Fibroblast of skin of right biceps (primary cell): ENCODE measurements at regions not wholly inside any gene's neighbourhood (a gene's known extent, or its start where the extent isn't known, plus 50 kb on each side); places are given as distances from the start of the nearest gene placed in this dataset.
"Not testable (repeated sequence)": the region's sequence is repeated elsewhere in the genome, so short reads cannot be mapped to it uniquely, and the experiment has no call there.

Experiments used
- DNase-seq: peaks from one replicate; pipeline ENCODE4 v3.0.0-alpha.2; 2013

DNA sequence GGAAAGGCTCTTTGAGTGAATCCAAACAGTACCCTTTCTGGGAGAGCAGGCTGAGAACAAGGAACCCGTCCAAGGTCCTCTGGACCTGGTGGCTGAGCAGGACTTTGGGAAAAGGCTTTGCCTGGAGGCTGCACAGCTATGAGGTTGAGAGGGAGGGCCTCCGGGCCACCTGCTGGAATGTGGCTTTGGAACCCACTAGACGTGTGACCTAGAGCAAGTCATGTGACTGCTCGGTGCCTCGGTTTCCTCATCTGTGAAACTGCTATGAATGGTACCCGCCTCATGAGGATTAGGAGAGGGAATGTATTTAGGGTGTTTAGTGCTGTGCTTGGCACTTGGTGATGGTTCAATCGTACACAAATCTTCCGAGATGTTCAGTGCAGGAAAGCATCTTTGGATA is 50.4 kb downstream of the HAPSTR1 start:
- no peak for DNase-seq

DNA sequence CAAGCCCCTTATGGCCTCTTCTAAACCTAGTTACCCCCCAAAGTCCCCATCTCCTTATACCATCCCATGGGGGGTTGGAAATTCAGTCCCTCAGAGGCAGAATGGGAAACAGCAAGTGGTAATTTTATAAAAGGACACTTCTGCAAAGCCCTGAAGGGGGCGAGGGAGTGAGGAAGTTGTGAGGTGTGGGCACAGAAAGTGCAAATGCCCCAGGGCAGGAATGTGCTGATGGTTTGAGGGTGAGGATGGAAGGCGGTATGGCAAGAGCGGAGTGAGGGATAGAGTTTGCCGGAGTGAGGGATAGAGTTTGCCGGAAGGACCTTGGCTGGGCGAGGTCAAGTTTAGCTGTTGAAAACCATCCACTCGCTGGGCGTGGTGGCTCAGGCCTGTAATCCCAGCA is 52.7 kb downstream of the HAPSTR1 start:
- DNase-seq = no peak

DNA sequence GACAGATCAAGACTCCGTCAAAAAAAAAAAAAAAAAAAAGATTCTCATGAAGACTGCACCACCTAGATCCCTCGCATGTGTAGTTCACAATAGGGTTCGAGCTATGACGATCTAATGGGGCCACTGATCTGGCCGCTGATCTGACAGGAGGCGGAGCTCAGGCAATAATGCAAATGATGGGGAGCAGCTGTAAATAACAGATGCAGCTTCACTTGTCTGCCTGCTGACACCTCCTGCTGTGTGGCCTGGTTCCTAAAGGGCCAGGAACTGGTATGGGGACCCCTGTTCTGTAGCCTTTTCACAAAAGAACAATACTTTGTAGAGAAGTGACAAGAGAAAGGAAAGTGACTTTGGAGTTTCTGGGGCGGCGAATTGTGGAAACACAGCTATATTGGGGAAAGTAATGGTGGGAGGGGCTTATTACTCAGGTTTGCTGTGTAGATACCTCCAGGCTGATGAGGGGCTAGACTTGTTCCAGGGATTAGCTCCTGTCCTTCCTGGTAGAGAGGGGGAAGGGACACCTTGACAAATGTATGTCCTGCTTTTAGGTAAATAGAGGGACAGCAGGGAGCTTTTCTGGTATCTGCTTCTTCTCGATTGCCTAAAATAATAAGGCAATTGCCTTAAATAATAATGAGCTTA is 57.1 kb downstream of the HAPSTR1 start:
- DNase-seq = no peak

DNA sequence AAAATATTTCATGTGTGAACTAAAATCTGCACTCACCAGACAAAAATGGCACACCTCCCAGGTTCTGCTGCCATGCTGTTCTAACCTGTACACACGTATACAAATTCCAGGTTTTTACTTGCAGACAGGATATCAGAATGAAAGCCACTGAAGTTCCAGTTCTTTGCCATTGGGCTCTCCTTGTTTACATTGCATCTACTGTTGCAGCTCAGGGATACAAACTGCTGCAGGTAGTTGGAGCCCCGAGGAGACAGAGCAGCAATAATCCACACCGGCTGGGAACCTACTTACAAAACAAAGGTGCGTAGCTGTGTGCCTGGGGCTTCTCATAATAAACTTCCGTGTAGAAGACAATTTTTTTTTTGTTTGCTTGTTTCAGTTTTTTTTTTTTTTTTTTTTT is 59.6 kb downstream of the HAPSTR1 start:
- no peak for DNase-seq

DNA sequence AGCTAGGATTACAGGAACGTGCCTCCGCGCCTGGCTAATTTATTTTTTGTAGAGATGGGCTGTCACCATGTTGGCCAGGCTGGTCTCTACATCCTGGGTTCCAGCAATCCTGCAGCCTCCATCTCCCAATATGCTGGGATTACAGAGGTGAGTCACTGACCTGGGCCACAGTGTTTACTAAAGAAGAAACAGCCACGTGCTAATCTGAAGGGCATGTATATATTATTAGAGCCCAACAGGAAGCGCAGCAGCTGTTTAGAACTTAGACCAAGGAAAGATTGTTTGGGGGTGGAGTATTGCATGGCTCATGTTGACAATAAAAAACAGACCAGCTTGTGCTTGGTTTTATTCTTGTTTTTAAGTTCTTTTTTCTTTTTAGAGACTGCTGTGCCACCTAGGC is 60.2 kb downstream of the HAPSTR1 start:
- DNase-seq = peak; percentile 51

DNA sequence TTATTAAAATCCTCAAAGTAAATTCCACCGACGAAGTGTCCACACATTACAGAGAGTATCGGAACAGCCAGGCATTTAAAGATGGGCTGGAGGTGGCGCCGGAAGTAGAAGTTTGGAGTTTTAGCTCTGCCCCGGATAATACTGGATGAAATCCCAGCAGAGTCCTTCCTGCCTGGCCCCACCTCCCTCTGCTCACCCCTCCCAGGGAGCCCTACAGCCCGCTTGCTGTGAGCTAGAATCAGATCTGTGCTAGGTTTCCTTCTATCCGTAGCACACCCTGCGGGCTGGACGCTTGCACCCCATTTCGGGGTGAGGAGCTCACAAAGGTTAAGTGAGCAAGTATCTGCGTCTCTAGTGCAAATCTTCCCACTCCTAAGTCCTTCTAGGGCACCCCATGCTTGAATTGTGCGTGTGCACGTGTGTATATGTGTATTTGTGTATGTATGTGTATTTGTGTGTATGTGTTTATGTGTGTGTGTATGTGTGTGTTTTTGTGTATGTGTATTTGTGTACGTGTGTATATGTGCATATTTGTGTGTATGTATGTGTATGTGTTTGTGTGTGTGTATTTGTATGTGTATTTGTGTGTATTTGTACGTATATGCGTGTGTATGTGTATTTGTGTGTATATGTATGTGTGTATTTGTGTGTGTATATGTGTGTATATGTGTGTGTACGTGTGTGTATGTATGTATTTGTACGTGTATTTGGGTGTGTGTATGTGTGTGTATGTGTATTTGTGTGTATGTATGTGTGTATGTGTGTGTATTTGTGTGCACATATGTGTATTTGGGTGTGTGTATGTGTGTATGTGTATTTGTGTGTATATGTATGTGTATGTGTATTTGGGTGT is 61.4 kb downstream of the HAPSTR1 start:
- DNase-seq = no peak

DNA sequence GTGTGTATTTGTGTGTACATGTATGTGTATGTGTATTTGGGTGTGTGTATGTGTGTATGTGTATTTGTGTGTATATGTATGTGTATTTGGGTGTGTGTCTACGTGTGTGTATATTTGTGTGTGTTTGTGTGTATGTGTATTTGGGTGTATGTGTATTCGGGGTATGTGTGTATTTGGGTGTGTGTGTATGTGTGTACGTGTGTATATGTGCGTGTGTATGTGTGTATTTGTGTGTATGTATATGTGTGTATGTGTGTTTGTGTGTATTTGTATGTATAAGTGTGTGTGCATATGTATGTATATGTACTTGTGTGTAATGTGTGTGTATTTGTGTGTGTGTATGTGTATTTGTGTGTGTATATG is 62.0 kb downstream of the HAPSTR1 start:
- no peak for DNase-seq

DNA sequence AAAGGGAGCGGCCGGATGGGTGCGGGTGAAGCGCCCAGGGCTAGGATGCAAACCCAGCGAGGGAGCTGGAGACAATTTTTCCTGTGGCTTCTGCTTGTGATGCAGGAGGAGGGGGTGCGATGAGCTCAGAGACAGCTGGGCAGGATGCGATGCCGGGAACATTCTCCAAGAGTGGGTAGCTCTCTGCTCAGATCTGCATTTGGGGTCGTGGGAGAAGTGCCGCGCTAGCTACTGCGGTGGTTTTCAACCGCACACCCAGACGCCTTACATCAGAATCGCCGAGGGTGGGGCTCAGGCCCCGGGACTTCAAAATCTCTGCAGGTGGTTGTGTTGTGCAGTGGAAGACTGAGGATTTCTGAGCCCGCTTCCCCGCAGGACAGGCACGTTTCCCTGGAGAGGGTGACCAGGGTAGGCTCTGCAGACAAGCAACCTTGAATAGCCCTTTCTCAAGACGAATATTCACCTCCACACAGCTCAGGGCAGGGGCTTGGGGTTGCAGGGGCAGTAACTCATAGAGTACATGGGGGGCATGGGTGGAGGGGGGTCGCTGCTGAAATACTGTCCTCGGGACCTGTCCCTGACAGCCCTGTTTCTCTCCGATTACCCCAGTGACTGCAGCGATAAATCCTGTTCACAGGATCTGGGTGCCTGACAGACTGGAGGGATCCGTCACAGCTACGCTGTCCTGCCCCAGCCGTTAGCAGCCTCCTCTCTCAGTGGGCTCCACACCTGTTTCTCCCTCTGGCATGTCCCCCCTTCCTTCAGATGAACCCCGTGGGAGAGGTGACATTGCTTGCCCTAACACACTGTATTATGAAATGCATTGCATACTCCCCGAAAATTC is 63.3 kb downstream of the HAPSTR1 start:
- DNase-seq = no peak

DNA sequence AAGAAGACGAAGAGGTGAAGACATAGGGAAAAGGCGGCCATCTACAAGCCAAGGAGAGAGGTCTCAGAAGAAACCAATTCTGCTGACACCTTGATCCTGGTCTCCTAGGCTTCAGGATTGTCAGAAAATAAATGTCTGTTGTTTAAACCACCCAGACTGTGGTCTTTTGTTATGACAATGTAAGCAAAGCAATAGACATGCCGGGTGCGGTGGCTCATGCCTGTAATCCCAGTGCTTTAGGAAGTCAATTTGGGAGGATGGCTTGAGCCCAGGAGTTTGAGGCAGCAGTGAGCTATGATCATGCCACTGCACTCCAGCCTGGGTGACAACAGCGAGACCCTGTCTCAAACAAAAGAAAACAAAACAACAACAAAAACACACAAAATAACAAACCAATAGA is 64.4 kb downstream of the HAPSTR1 start:
- DNase-seq = no peak

DNA sequence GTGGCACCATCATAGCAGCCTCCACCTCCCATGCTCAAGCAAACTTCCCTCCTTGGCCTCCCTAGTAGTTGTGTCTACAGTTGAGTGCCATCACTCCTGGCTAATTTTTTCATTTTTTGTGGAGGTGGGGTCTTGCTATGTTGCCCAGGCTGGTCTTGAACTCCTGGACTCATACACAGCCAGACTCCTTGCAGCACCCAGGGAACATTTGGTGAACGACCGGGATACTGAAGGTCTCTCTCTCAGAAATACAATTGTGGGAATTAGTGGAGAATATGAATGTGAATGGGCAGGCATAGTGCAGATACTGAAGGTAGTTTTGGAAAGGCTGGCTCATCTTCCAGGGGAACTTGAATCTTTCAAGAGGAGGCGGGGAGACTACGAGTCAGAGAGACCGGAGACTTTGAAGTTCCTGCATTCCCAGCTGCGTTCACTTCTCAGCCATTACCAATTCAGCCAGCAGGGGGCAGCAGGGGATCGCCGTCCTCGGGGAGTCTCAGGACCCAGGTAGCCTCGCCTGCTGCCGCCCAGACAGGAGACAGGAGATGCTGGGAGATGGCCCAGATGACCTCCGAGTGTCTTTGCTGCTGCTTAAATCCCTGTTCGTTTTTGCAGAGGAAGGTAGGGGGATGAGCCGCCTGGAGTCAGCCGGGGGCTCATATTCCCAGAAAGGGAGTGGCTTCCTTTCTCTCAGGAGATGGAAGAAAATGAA is 68.6 kb downstream of the HAPSTR1 start:
- peak; percentile 47 for DNase-seq

DNA sequence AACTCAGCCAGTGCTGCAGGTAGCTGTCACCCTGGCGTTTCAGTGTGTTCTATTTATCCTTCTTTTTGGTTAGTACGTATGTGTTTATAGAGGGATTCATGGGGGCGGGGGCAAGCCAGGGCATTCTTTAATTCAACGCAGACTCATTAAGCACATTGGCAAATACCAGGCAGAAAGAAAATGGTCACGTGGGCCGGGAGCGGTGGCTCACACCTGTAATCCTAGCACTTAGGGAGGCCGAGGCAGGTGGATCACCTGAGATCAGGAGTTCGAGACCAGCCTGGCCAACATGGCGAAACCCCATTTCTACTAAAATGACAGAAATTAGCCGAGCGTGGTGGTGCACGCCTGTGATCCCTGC is 69.1 kb downstream of the HAPSTR1 start:
- no peak for DNase-seq

DNA sequence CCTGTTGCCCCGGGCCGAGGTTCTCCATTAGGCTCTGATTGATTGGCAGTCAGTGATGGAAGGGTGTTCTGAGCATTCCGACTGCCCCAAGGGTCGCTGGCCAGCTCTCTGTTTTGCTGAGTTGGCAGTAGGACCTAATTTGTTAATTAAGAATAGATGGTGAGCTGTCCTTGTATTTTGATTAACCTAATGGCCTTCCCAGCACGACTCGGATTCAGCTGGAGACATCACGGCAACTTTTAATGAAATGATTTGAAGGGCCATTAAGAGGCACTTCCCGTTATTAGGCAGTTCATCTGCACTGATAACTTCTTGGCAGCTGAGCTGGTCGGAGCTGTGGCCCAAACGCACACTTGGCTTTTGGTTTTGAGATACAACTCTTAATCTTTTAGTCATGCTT is 74.2 kb downstream of the HAPSTR1 start:
- DNase-seq = no peak

DNA sequence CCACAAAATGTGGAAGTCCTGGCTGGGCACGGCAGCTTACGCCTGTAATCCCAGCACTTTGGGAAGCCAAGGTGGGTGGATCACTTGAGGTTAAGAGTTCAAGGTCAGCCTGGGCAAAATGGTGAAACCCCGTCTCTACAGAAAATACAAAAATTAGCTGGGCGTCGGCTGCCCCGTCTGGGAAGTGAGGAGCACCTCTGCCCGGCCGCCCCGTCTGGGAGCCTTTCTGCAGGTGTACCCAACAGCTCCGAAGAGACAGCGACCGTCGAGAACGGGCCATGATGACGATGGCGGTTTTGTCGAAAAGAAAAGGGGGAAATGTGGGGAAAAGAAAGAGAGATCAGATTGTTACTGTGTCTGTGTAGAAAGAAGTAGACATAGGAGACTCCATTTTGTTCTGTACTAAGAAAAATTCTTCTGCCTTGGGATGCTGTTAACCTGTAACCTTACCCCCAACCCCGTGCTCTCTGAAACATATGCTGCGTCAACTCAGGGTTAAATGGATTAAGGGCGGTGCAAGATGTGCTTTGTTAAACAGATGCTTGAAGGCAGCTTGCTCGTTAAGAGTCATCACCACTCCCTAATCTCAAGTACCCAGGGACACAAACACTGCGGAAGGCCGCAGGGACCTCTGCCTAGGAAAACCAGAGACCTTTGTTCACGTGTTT is 75.0 kb downstream of the HAPSTR1 start:
- DNase-seq = not testable (repeated sequence)

DNA sequence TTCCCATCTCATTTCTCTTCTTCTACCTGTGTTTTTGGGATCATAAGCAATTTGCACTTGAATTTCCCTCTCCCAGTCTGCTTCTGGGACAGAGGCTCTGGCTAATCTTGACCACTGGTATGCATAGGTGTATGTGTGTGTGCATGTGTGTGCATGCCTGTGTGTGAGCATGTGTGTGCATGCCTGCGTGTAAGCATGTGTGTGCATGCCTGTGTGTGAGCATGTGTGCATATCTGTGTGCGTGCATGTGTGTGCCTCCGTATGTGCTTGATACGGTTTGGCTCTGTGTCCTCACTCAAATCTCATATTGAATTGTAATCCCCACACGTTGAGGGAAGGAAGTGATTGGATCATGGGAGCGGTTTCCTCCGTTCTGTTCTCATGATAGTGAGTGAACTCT is 77.7 kb downstream of the HAPSTR1 start:
- DNase-seq = no peak

DNA sequence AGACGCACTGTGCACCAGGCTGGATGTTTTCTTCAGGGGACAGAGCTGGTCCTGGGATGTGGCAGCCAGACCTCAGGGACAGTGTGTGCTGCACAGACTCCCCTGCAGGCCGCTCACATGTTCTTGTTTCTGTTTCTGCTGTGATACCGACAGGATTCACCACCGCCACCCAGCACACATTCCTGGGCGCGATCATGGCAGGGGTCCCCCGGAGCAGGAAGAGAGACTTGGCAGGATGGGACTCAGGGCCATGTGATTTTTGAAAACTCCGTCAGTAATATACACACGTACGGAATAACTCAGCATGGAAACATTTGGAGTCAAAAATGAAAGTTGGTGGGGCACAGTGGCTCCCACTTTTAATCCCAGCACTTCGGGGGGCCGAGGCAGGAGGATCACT is 79.0 kb downstream of the HAPSTR1 start:
- no peak for DNase-seq

DNA sequence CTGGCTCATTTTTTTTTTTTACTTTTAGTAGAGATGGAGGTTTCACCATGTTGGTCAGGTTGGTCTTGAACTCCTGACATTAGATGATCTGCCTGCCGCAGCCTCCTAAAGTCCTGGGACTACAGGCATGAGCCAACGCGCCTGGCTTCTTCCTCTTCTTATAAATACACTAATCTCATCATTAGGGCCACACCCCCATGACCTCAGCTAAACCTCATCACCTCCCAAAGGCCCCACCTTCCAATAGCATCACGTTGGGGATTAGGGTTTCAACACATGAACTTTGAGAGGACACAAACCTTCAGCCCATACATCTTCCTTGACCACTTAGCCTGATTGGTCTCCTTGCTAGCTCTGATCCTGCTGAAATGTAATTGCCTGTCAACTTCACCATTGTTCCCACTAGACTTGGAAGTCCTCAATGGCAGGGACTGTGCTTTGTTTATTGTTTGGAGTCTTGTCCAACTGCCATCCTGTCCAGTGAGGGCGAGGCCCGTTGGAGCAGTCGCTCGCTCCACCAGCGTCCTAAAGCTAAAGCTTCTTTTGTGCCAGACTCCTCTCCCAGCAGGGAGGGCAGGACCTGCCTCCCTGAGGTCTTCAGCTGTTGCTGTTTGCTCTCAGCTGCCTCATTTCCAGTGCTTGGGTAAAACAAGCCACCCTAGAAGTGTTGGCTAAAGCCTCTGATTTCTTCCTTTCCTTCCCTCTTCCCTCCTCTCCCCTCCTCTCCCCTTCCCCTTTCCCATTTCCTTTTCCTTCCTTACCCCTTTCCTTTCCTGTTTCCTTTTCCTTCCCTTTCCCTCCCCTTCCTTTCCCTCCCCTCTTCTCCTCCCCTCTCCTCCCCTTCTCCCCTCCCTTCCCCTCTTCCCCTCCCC is 85.3 kb downstream of the HAPSTR1 start:
- no peak for DNase-seq

DNA sequence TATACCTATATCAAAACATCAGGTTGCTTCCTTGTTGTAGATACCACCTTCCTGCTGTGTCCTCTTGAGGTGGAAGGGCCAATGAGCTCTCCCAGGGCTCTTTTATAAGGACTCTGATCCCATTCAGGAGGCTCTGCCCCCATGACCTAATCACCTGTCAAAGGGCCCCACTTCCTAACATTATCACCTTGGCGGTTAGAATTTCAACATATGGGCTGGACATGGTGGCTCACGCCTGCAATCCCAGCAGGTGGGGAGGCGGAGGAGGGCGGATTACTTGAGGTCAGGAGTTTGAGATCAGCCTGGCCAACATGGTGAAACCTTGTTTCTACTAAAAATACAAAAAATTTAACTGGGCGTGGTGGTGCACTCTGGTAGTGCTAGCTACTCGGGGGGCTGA is 86.4 kb downstream of the HAPSTR1 start:
- DNase-seq = no peak

DNA sequence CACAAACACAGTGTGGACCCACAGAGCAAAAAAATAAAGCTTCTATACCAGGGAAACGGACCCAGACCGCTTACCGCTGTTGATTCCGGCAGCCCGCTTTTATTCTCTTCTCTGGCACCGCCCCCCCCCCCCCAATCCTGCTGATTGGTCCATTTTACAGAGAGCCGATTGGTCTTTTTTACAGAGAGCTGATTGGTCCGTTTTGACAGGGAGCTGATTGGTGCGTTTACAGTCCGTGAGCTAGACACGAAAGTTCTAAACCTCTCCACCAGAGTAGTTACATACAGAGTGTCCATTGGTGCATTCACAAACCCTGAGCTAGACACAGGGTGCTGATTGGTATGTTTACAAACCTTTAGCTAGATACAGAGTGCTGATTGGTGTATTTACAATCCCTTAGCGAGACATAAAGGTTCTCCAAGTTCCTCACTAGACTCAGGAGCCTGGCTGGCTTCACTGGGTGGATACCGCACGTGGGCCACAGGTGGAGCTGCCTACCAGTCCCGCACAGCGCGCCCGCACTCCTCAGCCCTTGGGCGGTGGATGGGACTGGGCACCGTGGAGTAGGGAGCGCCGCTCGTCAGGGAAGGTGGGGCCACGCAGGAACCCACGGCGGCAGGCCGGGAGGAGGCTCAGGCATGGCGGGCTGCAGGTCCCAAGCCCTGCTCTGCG is 92.4 kb downstream of the HAPSTR1 start:
- DNase-seq = no peak

DNA sequence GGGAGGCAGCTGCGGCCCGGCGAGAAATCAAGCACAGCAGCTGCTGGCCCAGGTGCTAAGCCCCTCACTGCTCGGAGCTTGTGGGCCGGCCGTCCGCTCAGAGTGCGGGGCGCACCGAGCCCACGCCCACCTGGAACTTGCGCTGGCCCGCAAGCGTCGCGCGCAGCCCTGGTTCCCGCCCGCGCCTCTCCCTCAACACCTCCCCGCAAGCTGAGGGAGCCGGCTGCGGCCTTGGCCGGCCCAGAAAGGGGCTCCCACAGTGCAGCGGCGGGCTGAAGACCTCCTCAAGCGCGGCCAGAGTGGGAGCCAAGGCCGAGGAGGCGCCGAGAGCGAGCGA is 92.9 kb downstream of the HAPSTR1 start:
- DNase-seq = no peak

DNA sequence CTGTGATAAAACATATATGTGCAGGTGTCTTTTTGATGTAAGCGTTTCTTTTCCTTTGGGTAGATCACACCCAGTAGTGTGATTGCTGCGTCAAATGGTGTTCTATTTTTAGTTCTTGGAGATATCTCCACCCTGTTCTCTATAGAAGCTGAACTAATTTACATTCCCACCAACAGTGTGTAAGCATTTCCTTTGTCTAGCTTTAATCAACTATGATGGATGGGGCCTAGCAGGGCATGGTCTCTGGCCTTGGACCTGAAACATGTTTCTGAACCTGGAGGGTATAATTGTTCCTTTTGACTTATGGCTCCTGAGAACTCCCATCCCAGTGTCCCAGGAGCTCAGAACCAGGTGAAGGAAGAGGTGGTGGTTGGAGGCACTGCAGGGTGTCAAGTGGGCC is 93.9 kb downstream of the HAPSTR1 start:
- no peak for DNase-seq

DNA sequence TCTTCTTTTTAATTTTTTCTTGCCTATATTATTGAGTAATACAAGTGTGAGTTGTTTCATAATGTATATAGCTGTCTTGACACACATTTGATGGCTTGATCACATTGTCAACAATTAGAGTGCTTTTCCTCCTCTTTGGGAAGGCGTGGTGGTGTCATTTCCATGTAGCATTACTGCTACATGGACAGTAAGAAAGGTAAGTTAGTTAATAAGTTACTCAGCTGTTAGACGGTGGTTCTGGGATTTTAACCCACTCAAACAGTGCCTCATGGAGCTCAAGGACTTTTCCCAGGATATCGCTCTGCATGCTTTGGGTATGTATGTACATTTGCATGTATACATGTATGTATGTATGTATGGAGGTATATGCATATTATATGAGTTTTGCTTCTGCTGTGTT is 94.6 kb downstream of the HAPSTR1 start:
- no peak for DNase-seq
